WTC11 (cell line): ENCODE measurements at regions not wholly inside any gene's neighbourhood (a gene's known extent, or its start where the extent isn't known, plus 50 kb on each side); places are given as distances from the start of the nearest gene placed in this dataset.

Experiments
- ATAC-seq: fragments of 200-7000 bp; cut with Tn5 transposase; 2 replicates; pipeline ENCODE4 v1.10.0; 2021; ENCODE audit warnings: mild to moderate bottlenecking, moderate library complexity
- CTCF ChIA-PET: fragments of 300-600 bp; sonication (Branson Sonifier 250); formaldehyde crosslinking; loops from one replicate; lab custom pipeline; 2021; ENCODE audit warnings: antibody characterized with exemption; lab: Charles Lee
- POLR2A ChIA-PET: fragments of 350-600 bp; sonication (Branson Sonifier 250); formaldehyde crosslinking; loops from one replicate; lab custom pipeline; 2021; ENCODE audit warnings: antibody characterized with exemption; lab: Charles Lee
- DNase-seq: peaks from one replicate; pipeline ENCODE4 v3.0.0; 2021; ENCODE audit warnings: low spot score
- H3K27ac Mint-ChIP-seq: 2 replicates; pipeline ENCODE4 v1.8.0; 2021; ENCODE audit warnings: mixed read lengths
- H3K27me3 Mint-ChIP-seq: 2 replicates; pipeline ENCODE4 v1.8.0; 2021; ENCODE audit warnings: low read depth, mild to moderate bottlenecking, moderate library complexity, mixed read lengths
- H3K36me3 Mint-ChIP-seq: 2 replicates; pipeline ENCODE4 v1.8.0; 2021; ENCODE audit warnings: mixed read lengths
- H3K4me1 Mint-ChIP-seq: 2 replicates; pipeline ENCODE4 v1.8.0; 2022; ENCODE audit warnings: mixed read lengths
- H3K4me3 Mint-ChIP-seq: 2 replicates; pipeline ENCODE4 v1.8.0; 2021; ENCODE audit warnings: mild to moderate bottlenecking, moderate library complexity, mixed read lengths
- H3K9me3 Mint-ChIP-seq: 2 replicates; pipeline ENCODE4 v1.8.0; 2021; ENCODE audit warnings: mixed read lengths
- AFF4 ChIP-seq: sonication (generic); formaldehyde crosslinking; IDR thresholded peaks from 2 replicates; pipeline ENCODE4 v1.8.1; 2023; ENCODE audit warnings: mild to moderate bottlenecking, missing genetic modification reagents, borderline replicate concordance
- ARID4B ChIP-seq: sonication (generic); formaldehyde crosslinking; IDR thresholded peaks from 2 replicates; pipeline ENCODE4 v1.8.0; 2023; ENCODE audit warnings: missing genetic modification reagents, mild to moderate bottlenecking, borderline replicate concordance
- ATF1 ChIP-seq: sonication (generic); formaldehyde crosslinking; IDR thresholded peaks from 2 replicates; pipeline ENCODE4 v1.8.1; 2023; ENCODE audit warnings: mild to moderate bottlenecking, moderate library complexity, missing genetic modification reagents
- CTCF ChIP-seq: fragments of 200-600 bp; IDR thresholded peaks from 2 replicates; pipeline ENCODE4 v1.8.0; 2022; ENCODE audit warnings: antibody characterized with exemption
- ELF4 ChIP-seq: sonication (generic); formaldehyde crosslinking; IDR thresholded peaks from 2 replicates; pipeline ENCODE4 v1.8.1; 2022; ENCODE audit warnings: low read depth, mild to moderate bottlenecking, moderate library complexity, missing genetic modification reagents
- GABPB1 ChIP-seq: sonication (generic); formaldehyde crosslinking; IDR thresholded peaks from 2 replicates; pipeline ENCODE4 v1.8.1; 2023; ENCODE audit warnings: mild to moderate bottlenecking, missing genetic modification reagents
- IRF2 ChIP-seq: sonication (generic); formaldehyde crosslinking; IDR thresholded peaks from 2 replicates; pipeline ENCODE4 v1.8.0; 2022; ENCODE audit warnings: low read depth, missing genetic modification reagents, borderline replicate concordance
- JUN ChIP-seq: sonication (generic); formaldehyde crosslinking; IDR thresholded peaks from 2 replicates; pipeline ENCODE4 v1.8.0; 2023; ENCODE audit warnings: mild to moderate bottlenecking, missing genetic modification reagents
- MYBL2 ChIP-seq: sonication (generic); formaldehyde crosslinking; IDR thresholded peaks from 2 replicates; pipeline ENCODE4 v1.8.1; 2023; ENCODE audit warnings: mild to moderate bottlenecking, moderate library complexity, missing genetic modification reagents
- NFATC4 ChIP-seq: fragments of 250-450 bp; sonication (Bioruptor Pico); IDR thresholded peaks from 2 replicates; pipeline ENCODE4 v1.9.0; 2021; ENCODE audit warnings: mild to moderate bottlenecking
- PREB ChIP-seq: sonication (generic); formaldehyde crosslinking; IDR thresholded peaks from 2 replicates; pipeline ENCODE4 v1.8.1; 2022; ENCODE audit warnings: mild to moderate bottlenecking, missing genetic modification reagents, moderate library complexity, borderline replicate concordance
- SMAD3 ChIP-seq: sonication (generic); formaldehyde crosslinking; IDR thresholded peaks from 2 replicates; pipeline ENCODE4 v1.8.0; 2022; ENCODE audit warnings: missing genetic modification reagents, mild to moderate bottlenecking, borderline replicate concordance
- ZBTB43 ChIP-seq: sonication (generic); formaldehyde crosslinking; IDR thresholded peaks from 2 replicates; pipeline ENCODE4 v1.8.1; 2023; ENCODE audit warnings: mild to moderate bottlenecking, missing genetic modification reagents
- ZNF138 ChIP-seq: sonication (generic); formaldehyde crosslinking; conservative IDR thresholded peaks from 2 replicates; pipeline ENCODE4 v1.8.1; 2022; ENCODE audit warnings: mild to moderate bottlenecking, moderate library complexity, missing genetic modification reagents
- ZNF317 ChIP-seq: sonication (generic); formaldehyde crosslinking; IDR thresholded peaks from 2 replicates; pipeline ENCODE4 v1.8.1; 2023; ENCODE audit warnings: low read depth, mild to moderate bottlenecking, moderate library complexity, missing genetic modification reagents, borderline replicate concordance

- ATAC-seq (no peak), DNase-seq (no peak)
- Mint-ChIP-seq H3K4me1 (peaks cover 3% of the 10 kb centered on the region), H3K27ac (no peak overlapping the region), H3K27me3 (peaks cover 8% of the 10 kb centered on the region), H3K4me3 (no peak overlapping the region), H3K36me3 (peaks cover 47% of the 10 kb centered on the region), H3K9me3 (peaks cover 84% of the 10 kb centered on the region)
- CTCF ChIA-PET, result no interaction called here
- POLR2A ChIA-PET, result interaction anchor here (0.6 kb wide), 1 partner anchor 357 kb away, joined by 4 read pairs; no protein-coding TSS in a partner anchor
- TF ChIP-seq JUN (CRISPR knock-in tag), result no peak
- TF ChIP-seq ARID4B (CRISPR knock-in tag), result no peak
- TF ChIP-seq AFF4 (CRISPR knock-in tag), result no peak
- no peak for TF ChIP-seq NFATC4 (CRISPR knock-in tag)
- no peak for TF ChIP-seq CTCF
- no peak for TF ChIP-seq ZNF317 (CRISPR knock-in tag)
- TF ChIP-seq ZNF138, result no peak
- no peak for TF ChIP-seq ATF1 (CRISPR knock-in tag)
These were observed 189.0 kb upstream of the PIRT start for GRCh38 chr17:11026903-11027302.

- TF ChIP-seq MYBL2 (no peak), ZBTB43 (no peak), GABPB1 (CRISPR knock-in tag) (no peak), IRF2 (no peak), PREB (CRISPR knock-in tag) (no peak), SMAD3 (CRISPR knock-in tag) (no peak), ARID4B (CRISPR knock-in tag) (no peak), ELF4 (CRISPR knock-in tag) (no peak)
- no peak overlapping the region for H3K4me3 Mint-ChIP-seq
- peaks cover 9% of the 10 kb centered on the region for H3K27me3 Mint-ChIP-seq
- no peak overlapping the region for H3K27ac Mint-ChIP-seq
- no peak for DNase-seq
- ChIA-PET POLR2A (no interaction called here), CTCF (no interaction called here)
- H3K4me1 Mint-ChIP-seq, result no peaks in the 10 kb centered on the region
- no peak for ATAC-seq
- peaks cover 56% of the 10 kb centered on the region for H3K36me3 Mint-ChIP-seq
- H3K9me3 Mint-ChIP-seq, result peaks cover 93% of the 10 kb centered on the region
These were observed 186.0 kb upstream of the PIRT start for GRCh38 chr17:11023639-11024479.
